Osteoblast (primary cell): ENCODE measurements at regions not wholly inside any gene's neighbourhood (a gene's known extent, or its start where the extent isn't known, plus 50 kb on each side); places are given as distances from the start of the nearest gene placed in this dataset.

Experiments used
- DNase-seq: peaks from one replicate; pipeline ENCODE4 v3.0.0; 2011; ENCODE audit warnings: low spot score, mixed read lengths; ENCODE audit not compliant: insufficient read length; ENCODE audit errors: missing footprints
- H2AFZ ChIP-seq: 2 replicates; pipeline ENCODE4 v1.6.0; 2011; ENCODE audit warnings: mild to moderate bottlenecking, low read length
- H3K27ac ChIP-seq: 2 replicates; pipeline ENCODE4 v1.5.1; 2011; ENCODE audit warnings: mild to moderate bottlenecking, low read depth, low read length, moderate library complexity
- H3K27me3 ChIP-seq: 2 replicates; pipeline ENCODE4 v1.6.0; 2012; ENCODE audit warnings: mild to moderate bottlenecking, control low read depth, inconsistent platforms, low read length, moderate library complexity; ENCODE audit not compliant: insufficient read depth
- H3K36me3 ChIP-seq: 2 replicates; pipeline ENCODE4 v1.5.1; 2011; ENCODE audit warnings: mild to moderate bottlenecking, low read length, control low read depth, moderate library complexity; ENCODE audit not compliant: insufficient read depth
- H3K4me1 ChIP-seq: 2 replicates; pipeline ENCODE4 v1.5.1; 2011; ENCODE audit warnings: mild to moderate bottlenecking, low read length, control low read depth, moderate library complexity; ENCODE audit not compliant: insufficient read depth
- H3K4me2 ChIP-seq: 2 replicates; pipeline ENCODE4 v1.6.0; 2011; ENCODE audit warnings: mild to moderate bottlenecking, low read length; ENCODE audit not compliant: insufficient read depth
- H3K4me3 ChIP-seq: fragments of 200-600 bp; sonication (generic); 3 replicates; pipeline ENCODE4 v1.5.1; 2012; ENCODE audit warnings: mild to moderate bottlenecking, low read length, inconsistent platforms; ENCODE audit not compliant: insufficient read depth
- H3K79me2 ChIP-seq: 2 replicates; pipeline ENCODE4 v1.6.0; 2012; ENCODE audit warnings: mild to moderate bottlenecking, low read length, control low read depth, inconsistent platforms; ENCODE audit not compliant: insufficient read depth
- H3K9me3 ChIP-seq: 2 replicates; pipeline ENCODE4 v1.5.1; 2011; ENCODE audit warnings: low read depth, low read length, control low read depth
- H4K20me1 ChIP-seq: 2 replicates; pipeline ENCODE4 v1.6.0; 2012; ENCODE audit warnings: mild to moderate bottlenecking, low read length, control low read depth; ENCODE audit not compliant: insufficient read depth
- TF ChIP-seq, protein P1 (sequence below): IDR thresholded peaks from 2 replicates; pipeline ENCODE4 v1.5.1; 2011; ENCODE audit warnings: mild to moderate bottlenecking, low read depth, low read length, moderate library complexity; ENCODE audit errors: extremely low read depth

DNA sequence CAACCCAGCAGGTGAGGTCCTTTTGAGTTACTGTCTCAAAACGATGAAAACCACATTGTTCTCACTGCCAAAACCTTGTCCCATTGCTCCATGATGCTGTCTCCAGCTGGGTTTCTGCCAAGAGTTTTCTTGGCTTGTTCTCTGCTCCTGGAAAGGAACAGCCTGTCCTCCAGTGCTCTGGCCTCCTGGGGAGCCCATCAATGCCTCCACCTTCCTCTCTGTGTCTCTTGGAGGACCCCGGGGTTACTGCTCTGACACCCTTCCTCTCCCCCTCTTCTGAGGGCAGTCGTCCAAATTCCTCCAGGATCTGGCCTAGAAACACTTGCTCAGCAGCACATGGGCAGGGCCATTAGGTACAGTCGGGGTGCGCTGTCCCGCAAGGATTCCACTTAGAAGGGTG is 63.9 kb upstream of the RGMA start:
- Histone ChIP-seq H3K27ac (no peak overlapping the region), H2AFZ (no peak overlapping the region), H3K36me3 (no peaks in the 10 kb centered on the region), H4K20me1 (no peaks in the 10 kb centered on the region), H3K9me3 (no peaks in the 10 kb centered on the region), H3K4me3 (no peak overlapping the region), H3K79me2 (no peaks in the 10 kb centered on the region), H3K4me1 (no peaks in the 10 kb centered on the region), H3K4me2 (no peak overlapping the region), H3K27me3 (no peaks in the 10 kb centered on the region)
- no peak for DNase-seq
- TF ChIP-seq, protein P1, sequence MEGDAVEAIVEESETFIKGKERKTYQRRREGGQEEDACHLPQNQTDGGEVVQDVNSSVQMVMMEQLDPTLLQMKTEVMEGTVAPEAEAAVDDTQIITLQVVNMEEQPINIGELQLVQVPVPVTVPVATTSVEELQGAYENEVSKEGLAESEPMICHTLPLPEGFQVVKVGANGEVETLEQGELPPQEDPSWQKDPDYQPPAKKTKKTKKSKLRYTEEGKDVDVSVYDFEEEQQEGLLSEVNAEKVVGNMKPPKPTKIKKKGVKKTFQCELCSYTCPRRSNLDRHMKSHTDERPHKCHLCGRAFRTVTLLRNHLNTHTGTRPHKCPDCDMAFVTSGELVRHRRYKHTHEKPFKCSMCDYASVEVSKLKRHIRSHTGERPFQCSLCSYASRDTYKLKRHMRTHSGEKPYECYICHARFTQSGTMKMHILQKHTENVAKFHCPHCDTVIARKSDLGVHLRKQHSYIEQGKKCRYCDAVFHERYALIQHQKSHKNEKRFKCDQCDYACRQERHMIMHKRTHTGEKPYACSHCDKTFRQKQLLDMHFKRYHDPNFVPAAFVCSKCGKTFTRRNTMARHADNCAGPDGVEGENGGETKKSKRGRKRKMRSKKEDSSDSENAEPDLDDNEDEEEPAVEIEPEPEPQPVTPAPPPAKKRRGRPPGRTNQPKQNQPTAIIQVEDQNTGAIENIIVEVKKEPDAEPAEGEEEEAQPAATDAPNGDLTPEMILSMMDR, result no peak

DNA sequence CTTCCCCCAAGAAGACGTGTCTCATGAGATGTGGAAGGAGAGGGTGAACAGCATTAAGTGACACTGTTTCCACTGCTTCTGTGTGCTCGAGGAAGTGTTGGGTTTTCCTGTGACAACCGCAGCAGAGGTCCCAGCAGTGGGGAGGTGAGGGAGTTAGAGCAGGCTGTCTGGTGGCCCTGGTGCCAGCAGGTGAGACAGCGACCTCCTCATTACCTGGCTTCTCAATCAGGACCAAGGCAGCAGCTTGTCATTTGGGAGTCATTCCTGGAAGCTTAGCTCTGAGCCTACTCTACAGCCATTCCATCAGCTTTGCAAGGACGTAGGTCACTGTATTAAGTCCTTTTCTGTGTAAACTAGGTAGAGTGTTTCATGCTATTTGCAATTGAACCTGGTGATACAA is 63.3 kb upstream of the RGMA start:
- Histone ChIP-seq H3K79me2 (no peaks in the 10 kb centered on the region), H3K9me3 (no peaks in the 10 kb centered on the region), H3K27ac (no peak overlapping the region), H3K36me3 (no peaks in the 10 kb centered on the region), H3K27me3 (no peaks in the 10 kb centered on the region), H4K20me1 (no peaks in the 10 kb centered on the region), H3K4me3 (no peak overlapping the region), H3K4me1 (no peaks in the 10 kb centered on the region), H3K4me2 (no peak overlapping the region), H2AFZ (no peak overlapping the region)
- TF ChIP-seq, protein P1, result no peak
- no peak for DNase-seq

GRCh38 chr15:93150910-93151881 is 62.2 kb upstream of the RGMA start:
- Histone ChIP-seq H3K9me3 (no peaks in the 10 kb centered on the region), H3K4me2 (no peak overlapping the region), H3K4me1 (no peaks in the 10 kb centered on the region)

DNA sequence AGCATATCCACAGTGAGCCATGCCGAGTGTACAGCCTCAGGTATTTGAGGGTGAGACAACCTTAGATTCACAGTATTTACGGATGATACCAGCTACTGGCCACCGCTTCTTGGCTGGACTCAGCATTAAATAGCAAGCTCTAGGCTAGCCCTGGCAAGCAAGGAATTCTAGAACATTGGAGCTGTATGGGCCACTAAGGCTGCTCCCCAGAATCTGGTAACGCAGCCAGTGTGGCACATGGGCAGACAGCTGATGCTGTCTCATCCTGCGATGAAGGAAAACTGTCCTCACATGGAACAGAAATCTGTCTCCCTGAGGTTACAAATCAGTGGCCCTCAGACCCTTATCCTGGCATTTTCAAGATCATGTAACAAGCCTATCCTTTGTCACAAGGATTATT is 57.6 kb upstream of the RGMA start:
- no peaks in the 10 kb centered on the region for H3K9me3 ChIP-seq
- TF ChIP-seq, protein P1, result no peak
- no peaks in the 10 kb centered on the region for H3K36me3 ChIP-seq
- no peaks in the 10 kb centered on the region for H3K4me1 ChIP-seq
- no peaks in the 10 kb centered on the region for H4K20me1 ChIP-seq
- no peak overlapping the region for H3K4me2 ChIP-seq
- no peak overlapping the region for H3K27ac ChIP-seq
- DNase-seq, result no peak
- H3K27me3 ChIP-seq, result no peaks in the 10 kb centered on the region
- no peak overlapping the region for H2AFZ ChIP-seq
- no peak overlapping the region for H3K4me3 ChIP-seq
- no peaks in the 10 kb centered on the region for H3K79me2 ChIP-seq

More at GRCh38 chr15:93150910-93151881, 62.2 kb upstream of the RGMA start:
- Histone ChIP-seq H2AFZ (no peak overlapping the region), H3K27me3 (no peaks in the 10 kb centered on the region), H4K20me1 (no peaks in the 10 kb centered on the region), H3K27ac (no peak overlapping the region), H3K36me3 (no peaks in the 10 kb centered on the region), H3K4me3 (no peak overlapping the region), H3K79me2 (no peaks in the 10 kb centered on the region)
- no peak for DNase-seq
- TF ChIP-seq, protein P1, result no peak
